ENCODE measurements at regions not wholly inside any gene's neighbourhood (a gene's known extent, or its start where the extent isn't known, plus 50 kb on each side); places are given as distances from the start of the nearest gene placed in this dataset.

GRCh38 chr14:61616524-61617185 lies 78.7 kb upstream of the HIF1A start:
- Mint-ChIP-seq H3K4me3 (no peak overlapping the region), H3K9me3 (no peaks in the 10 kb centered on the region), H3K4me1 (peaks cover 24 to 26% of the 10 kb centered on the region in 2 experiments), H3K27me3 (ENCODE audit: low read depth) (no peaks in the 10 kb centered on the region; the same call in 1 of the 2 replicates), H3K27ac (no peak overlapping the region), H3K36me3 (ENCODE audit: insufficient read depth in 1 of 3, low read depth in 3 of 3) (no peaks in the 10 kb centered on the region; a peak in 1 of 7 replicates)
- H3K4ac ChIP-seq (ENCODE audit: low read depth, low read length) = no peak overlapping the region
- H4K8ac ChIP-seq (replicated peaks; ENCODE audit: insufficient read length, low read depth, low read length) = no peak overlapping the region
- H3K18ac ChIP-seq (ENCODE audit: insufficient read length, low read depth, low read length) = no peak overlapping the region
- no peak overlapping the region for H3K14ac ChIP-seq (ENCODE audit: insufficient read depth, low read length)
- H2BK120ac ChIP-seq (ENCODE audit: low read depth, low read length, poor library complexity, severe bottlenecking) = no peak overlapping the region
- peaks cover 2% of the 10 kb centered on the region; the same call in 1 of the 2 replicates for H3K4me1 ChIP-seq (ENCODE audit: insufficient read depth, low read length)
- H3K27ac ChIP-seq (ENCODE audit: insufficient read length, low read depth, low read length) = no peak overlapping the region
- WGBS (ENCODE audit: extremely low coverage, insufficient read length, low lambda C conversion rate) = no CpG with 5 or more reads among the region's 4 CpGs
- H4K5ac ChIP-seq (ENCODE audit: insufficient read length, low read depth, low read length) = no peak overlapping the region
- H2AFZ ChIP-seq (ENCODE audit: low read length) = no peak overlapping the region
- H3K23me2 ChIP-seq (ENCODE audit: insufficient read length, low read depth, low read length, poor library complexity, severe bottlenecking) = no peaks in the 10 kb centered on the region
- H2BK20ac ChIP-seq (ENCODE audit: low read depth, low read length, poor library complexity, severe bottlenecking) = no peak overlapping the region
- H2BK15ac ChIP-seq (ENCODE audit: low read depth, low read length) = no peak overlapping the region
- H3K79me1 ChIP-seq (ENCODE audit: insufficient read depth, low read depth, low read length, poor library complexity, severe bottlenecking) = no peaks in the 10 kb centered on the region
- no peak overlapping the region for H3K56ac ChIP-seq (ENCODE audit: insufficient read length, low read depth, low read length)
- TF ChIP-seq, protein P1, sequence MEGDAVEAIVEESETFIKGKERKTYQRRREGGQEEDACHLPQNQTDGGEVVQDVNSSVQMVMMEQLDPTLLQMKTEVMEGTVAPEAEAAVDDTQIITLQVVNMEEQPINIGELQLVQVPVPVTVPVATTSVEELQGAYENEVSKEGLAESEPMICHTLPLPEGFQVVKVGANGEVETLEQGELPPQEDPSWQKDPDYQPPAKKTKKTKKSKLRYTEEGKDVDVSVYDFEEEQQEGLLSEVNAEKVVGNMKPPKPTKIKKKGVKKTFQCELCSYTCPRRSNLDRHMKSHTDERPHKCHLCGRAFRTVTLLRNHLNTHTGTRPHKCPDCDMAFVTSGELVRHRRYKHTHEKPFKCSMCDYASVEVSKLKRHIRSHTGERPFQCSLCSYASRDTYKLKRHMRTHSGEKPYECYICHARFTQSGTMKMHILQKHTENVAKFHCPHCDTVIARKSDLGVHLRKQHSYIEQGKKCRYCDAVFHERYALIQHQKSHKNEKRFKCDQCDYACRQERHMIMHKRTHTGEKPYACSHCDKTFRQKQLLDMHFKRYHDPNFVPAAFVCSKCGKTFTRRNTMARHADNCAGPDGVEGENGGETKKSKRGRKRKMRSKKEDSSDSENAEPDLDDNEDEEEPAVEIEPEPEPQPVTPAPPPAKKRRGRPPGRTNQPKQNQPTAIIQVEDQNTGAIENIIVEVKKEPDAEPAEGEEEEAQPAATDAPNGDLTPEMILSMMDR (conservative IDR thresholded peaks at IDR 0.05) = no peak
- H2AK5ac ChIP-seq (ENCODE audit: insufficient read length, low read length) = no peak overlapping the region
- H2BK5ac ChIP-seq (ENCODE audit: insufficient read length, low read length) = no peak overlapping the region
- H3K9ac ChIP-seq (ENCODE audit: extremely low read depth, insufficient read length, low read length) = no peak overlapping the region
- H3K4me2 ChIP-seq (ENCODE audit: insufficient read depth, insufficient read length, low read length) = no peak overlapping the region
- H2BK12ac ChIP-seq (ENCODE audit: insufficient read length, low read depth, low read length) = no peak overlapping the region
- no peaks in the 10 kb centered on the region for H4K20me1 ChIP-seq (ENCODE audit: control insufficient read depth, insufficient read depth, insufficient read length)
- DNase-seq = no peak
- H3K79me2 ChIP-seq (ENCODE audit: insufficient read depth, low read length) = no peaks in the 10 kb centered on the region
- H3K23ac ChIP-seq (ENCODE audit: insufficient read length, low read depth, low read length) = no peak overlapping the region
- H3T11ph ChIP-seq (ENCODE audit: low read length) = no peak overlapping the region
- H3K9me3 ChIP-seq (ENCODE audit: control insufficient read depth, low read depth, low read length) = no peaks in the 10 kb centered on the region
- no peaks in the 10 kb centered on the region for H3K27me3 ChIP-seq (ENCODE audit: insufficient read depth, low read length)
- no peak overlapping the region for H4K91ac ChIP-seq (ENCODE audit: insufficient read length, low read depth, low read length)

Measured in H9 (cell line).